Peyer's patch (tissue), 4 donors: ENCODE measurements at regions not wholly inside any gene's neighbourhood (a gene's known extent, or its start where the extent isn't known, plus 50 kb on each side); places are given as distances from the start of the nearest gene placed in this dataset.
"Not testable (repeated sequence)": the region's sequence is repeated elsewhere in the genome, so short reads cannot be mapped to it uniquely, and the experiment has no call there.

ENCODE experiments used
- DNase-seq, 3 donors: peaks; one replicate each; pipeline ENCODE4 v3.0.0-alpha.2; 2017 to 2019
- H3K27ac ChIP-seq, 4 donors: fragments of 200-600 bp; sonication (generic); one replicate each; pipeline ENCODE4 v1.5.1; 2016 to 2019
- H3K27me3 ChIP-seq, 2 donors: fragments of 200-600 bp; sonication (generic); one replicate each; pipeline ENCODE4 v1.5.1; 2019
- H3K36me3 ChIP-seq, 3 donors: fragments of 200-600 bp; sonication (generic); one replicate each; pipeline ENCODE4 v1.5.1; 2016 to 2019
- H3K4me1 ChIP-seq, 4 donors: fragments of 200-600 bp; sonication (generic); one replicate each; pipeline ENCODE4 v1.5.1; 2016 to 2019
- H3K4me3 ChIP-seq, 4 donors: fragments of 200-600 bp; sonication (generic); 1 replicate in 3 of 4; 2 replicates in 1 of 4; pipeline ENCODE4 v1.5.1; 2016 to 2019; ENCODE audit warnings: mild to moderate bottlenecking in 1 of 4
- H3K9me3 ChIP-seq, 4 donors: fragments of 200-600 bp; sonication (generic); one replicate each; pipeline ENCODE4 v1.5.1; 2016 to 2019; ENCODE audit warnings: mild to moderate bottlenecking in 1 of 4
- POLR2A ChIP-seq, 2 donors: fragments of 450-650 bp; IDR thresholded peaks; one replicate each; pipeline ENCODE4 v1.5.1; 2017; ENCODE audit warnings: antibody characterized with exemption in 2 of 2, mild to moderate bottlenecking in 2 of 2, moderate library complexity in 2 of 2
- TF ChIP-seq, protein P1 (sequence below), 6 experiments: fragments of 450-650 bp in 4 of 6; fragments of 200-600 bp in 2 of 6; sonication (generic) in 1 of 6; IDR thresholded peaks; one replicate each; pipeline ENCODE4 v1.5.1; 2017 to 2019; ENCODE audit warnings: antibody characterized with exemption in 6 of 6, mild to moderate bottlenecking in 3 of 6, moderate library complexity in 1 of 6

DNA sequence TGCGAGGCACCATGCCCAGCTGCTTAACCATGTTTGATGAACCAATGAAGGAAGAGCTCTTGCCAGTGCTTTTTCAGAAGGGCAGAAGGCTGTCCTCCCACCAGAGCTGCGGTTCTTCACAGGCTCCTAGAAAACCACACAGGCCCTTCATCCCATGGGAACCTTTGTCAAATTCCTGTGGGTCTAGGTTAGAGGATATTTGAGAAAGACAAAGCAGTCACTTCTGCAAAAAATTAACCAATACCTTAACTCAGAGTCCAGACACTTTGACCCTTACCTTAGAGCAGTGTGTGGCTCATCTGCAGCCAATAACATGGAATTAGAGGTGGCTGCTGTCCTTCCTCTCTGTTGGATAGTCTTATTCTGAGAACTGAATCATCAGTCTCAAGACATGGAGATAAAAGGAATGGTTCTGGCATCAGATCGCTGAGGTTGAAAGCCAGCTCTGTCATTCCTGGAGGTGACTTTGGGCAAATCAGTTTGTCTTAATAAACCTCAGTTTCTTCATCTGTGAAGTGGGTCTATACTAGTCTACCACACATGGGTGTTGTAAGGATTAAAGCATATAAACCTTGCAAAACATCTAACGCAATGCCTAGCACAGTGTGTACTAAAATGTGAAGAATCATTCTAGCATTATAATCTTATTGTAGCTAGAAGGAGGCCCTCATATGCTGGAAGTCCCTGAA is 65.1 kb upstream of the PIP4K2A start:
- no peaks in the 10 kb centered on the region for H3K27me3 ChIP-seq
- H3K27ac ChIP-seq: no peak overlapping the region
- H3K4me1 ChIP-seq: no peaks in the 10 kb centered on the region
- no peak overlapping the region for H3K4me3 ChIP-seq
- no peaks in the 10 kb centered on the region for H3K9me3 ChIP-seq
- no peaks in the 10 kb centered on the region for H3K36me3 ChIP-seq
- DNase-seq: no peak
- TF ChIP-seq POLR2A (IDR thresholded peaks at IDR 0.05): no peak
- TF ChIP-seq, protein P1, sequence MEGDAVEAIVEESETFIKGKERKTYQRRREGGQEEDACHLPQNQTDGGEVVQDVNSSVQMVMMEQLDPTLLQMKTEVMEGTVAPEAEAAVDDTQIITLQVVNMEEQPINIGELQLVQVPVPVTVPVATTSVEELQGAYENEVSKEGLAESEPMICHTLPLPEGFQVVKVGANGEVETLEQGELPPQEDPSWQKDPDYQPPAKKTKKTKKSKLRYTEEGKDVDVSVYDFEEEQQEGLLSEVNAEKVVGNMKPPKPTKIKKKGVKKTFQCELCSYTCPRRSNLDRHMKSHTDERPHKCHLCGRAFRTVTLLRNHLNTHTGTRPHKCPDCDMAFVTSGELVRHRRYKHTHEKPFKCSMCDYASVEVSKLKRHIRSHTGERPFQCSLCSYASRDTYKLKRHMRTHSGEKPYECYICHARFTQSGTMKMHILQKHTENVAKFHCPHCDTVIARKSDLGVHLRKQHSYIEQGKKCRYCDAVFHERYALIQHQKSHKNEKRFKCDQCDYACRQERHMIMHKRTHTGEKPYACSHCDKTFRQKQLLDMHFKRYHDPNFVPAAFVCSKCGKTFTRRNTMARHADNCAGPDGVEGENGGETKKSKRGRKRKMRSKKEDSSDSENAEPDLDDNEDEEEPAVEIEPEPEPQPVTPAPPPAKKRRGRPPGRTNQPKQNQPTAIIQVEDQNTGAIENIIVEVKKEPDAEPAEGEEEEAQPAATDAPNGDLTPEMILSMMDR (IDR thresholded peaks at IDR 0.05): no peak

DNA sequence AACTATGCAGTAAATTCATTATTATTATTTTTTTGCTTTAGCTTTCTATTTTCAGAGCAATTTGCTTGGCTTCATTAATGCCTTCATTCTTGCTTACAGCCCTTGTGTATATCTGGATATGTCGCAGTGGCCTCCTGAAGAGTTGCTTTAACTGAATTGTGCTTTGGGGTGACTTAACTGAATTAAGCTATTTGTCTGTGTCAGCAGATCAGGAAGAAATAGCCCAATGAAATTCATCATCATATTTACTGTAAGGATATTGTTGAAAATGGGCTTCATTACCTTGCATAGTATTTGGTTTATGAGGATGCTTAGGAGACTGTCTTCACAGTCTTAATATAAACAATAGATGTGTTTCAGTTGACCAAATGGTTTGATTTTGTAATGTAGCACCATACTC is 59.7 kb upstream of the PIP4K2A start:
- no peaks in the 10 kb centered on the region for H3K9me3 ChIP-seq
- no peaks in the 10 kb centered on the region for H3K36me3 ChIP-seq
- no peak overlapping the region for H3K4me3 ChIP-seq
- no peaks in the 10 kb centered on the region for H3K27me3 ChIP-seq
- no peak for TF ChIP-seq POLR2A (IDR thresholded peaks at IDR 0.05)
- TF ChIP-seq, protein P1 (IDR thresholded peaks at IDR 0.05): no peak
- no peak for DNase-seq
- no peak overlapping the region for H3K27ac ChIP-seq
- H3K4me1 ChIP-seq: no peaks in the 10 kb centered on the region

DNA sequence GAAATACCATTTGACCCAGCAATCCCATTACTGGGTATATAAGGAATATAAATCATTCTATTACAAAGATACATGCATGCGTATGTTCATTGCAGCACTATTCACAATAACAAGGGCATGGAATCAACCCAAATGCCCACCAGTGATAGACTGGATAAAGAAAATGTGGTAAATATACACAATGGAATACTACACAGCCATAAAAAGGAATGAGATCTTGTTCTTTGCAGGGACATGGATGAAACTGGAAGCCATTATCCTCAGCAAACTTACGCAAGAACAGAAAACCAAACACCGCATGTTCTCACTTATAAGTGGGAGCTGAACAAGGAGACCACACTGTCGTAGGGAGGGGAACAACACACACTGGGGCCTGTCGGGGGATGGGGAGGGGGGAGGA is 57.3 kb upstream of the PIP4K2A start:
- not testable (repeated sequence) for H3K36me3 ChIP-seq, H3K4me3 ChIP-seq, H3K9me3 ChIP-seq, H3K27ac ChIP-seq, H3K4me1 ChIP-seq, DNase-seq, H3K27me3 ChIP-seq

DNA sequence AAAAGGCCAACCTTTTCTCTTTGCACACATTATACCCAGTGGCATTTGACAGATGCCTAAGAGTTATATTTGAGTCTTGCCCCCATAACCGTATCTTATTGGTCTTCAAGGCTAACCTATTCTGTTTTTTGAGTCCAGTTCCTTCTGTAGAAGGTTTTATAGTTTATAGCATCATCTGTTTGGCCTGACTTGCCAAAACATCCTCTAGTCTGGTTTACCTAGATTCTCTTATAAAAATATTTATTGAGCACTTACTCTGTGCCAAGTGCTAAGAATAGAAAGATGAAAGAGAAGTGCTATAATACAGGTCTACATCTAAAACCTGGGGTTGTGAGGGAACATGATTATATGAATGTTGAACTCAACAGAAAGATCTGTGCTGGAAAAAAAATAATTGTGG is 55.9 kb upstream of the PIP4K2A start:
- peaks cover 0 to 7% (median 0%) of the 10 kb centered on the region in 4 donors for H3K4me1 ChIP-seq
- no peak for DNase-seq
- no peaks in the 10 kb centered on the region for H3K27me3 ChIP-seq
- no peak for TF ChIP-seq POLR2A (IDR thresholded peaks at IDR 0.05)
- TF ChIP-seq, protein P1 (IDR thresholded peaks at IDR 0.05): no peak
- H3K27ac ChIP-seq: no peak overlapping the region
- H3K36me3 ChIP-seq: no peaks in the 10 kb centered on the region
- H3K9me3 ChIP-seq: no peaks in the 10 kb centered on the region
- H3K4me3 ChIP-seq: no peak overlapping the region

DNA sequence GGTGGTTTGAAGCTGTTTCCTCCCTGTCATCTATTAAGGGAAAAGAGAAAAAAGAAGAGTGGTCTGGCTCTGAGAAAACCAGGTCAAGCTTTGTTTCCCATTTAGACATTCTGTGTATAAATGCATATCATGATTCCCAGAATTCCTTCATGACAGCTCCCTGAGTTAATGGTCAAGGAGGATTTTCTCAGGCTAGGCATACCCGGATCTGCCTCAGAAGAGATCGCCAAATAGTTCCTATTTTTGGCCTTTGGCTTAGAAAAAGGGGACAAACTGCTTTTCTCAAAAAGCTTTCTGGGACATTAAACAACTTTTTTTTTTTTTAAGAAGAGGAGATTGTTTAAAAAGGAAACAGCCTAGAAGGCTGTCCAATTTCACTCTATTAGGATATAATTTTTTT is 53.5 kb upstream of the PIP4K2A start:
- H3K9me3 ChIP-seq: no peaks in the 10 kb centered on the region
- no peaks in the 10 kb centered on the region for H3K36me3 ChIP-seq
- H3K27me3 ChIP-seq: no peaks in the 10 kb centered on the region
- H3K4me1 ChIP-seq: peaks cover 0 to 8% (median 4%) of the 10 kb centered on the region in 4 donors
- no peak overlapping the region for H3K4me3 ChIP-seq
- no peak for DNase-seq
- H3K27ac ChIP-seq: no peak overlapping the region
- TF ChIP-seq, protein P1 (IDR thresholded peaks at IDR 0.05): no peak
- TF ChIP-seq POLR2A (IDR thresholded peaks at IDR 0.05): no peak

DNA sequence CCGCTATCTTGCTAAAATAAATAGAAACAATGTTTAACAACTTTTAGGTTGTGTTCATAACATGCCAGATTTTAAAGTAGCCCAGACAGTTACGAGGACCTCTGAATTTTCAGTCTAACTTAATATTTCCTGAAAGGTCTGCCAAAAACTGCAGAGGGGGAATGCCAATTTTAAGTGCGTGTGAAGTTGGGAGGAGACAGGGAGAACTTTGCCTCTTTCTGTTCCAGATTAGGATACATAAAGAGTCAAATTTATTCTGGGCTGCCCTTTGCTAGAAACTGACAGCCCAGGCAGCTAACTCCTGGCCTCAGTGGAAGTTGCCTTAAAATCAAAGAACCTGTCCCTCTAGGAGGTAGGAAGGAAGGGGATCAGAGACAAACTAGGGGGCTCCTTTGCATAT is 52.3 kb upstream of the PIP4K2A start:
- peak overlapping the region in 2 of 4 donors; percentile 2 to 11 for H3K27ac ChIP-seq
- peaks cover 0 to 8% (median 4%) of the 10 kb centered on the region in 4 donors for H3K4me1 ChIP-seq
- no peak for TF ChIP-seq POLR2A (IDR thresholded peaks at IDR 0.05)
- no peak overlapping the region for H3K4me3 ChIP-seq
- H3K9me3 ChIP-seq: no peaks in the 10 kb centered on the region
- H3K36me3 ChIP-seq: no peaks in the 10 kb centered on the region
- no peaks in the 10 kb centered on the region for H3K27me3 ChIP-seq
- no peak for DNase-seq
